ENCODE measurements at regions not wholly inside any gene's neighbourhood (a gene's known extent, or its start where the extent isn't known, plus 50 kb on each side); places are given as distances from the start of the nearest gene placed in this dataset.

- no peak overlapping the region for H3K9ac ChIP-seq (ENCODE audit: low read depth, low read length)
- H3K4me3 ChIP-seq (ENCODE audit: low read depth, low read length), result no peak overlapping the region
- H3K27me3 ChIP-seq (ENCODE audit: control insufficient read depth, insufficient read depth, low read length), result no peaks in the 10 kb centered on the region
- H3K4me1 ChIP-seq (ENCODE audit: control insufficient read depth, insufficient read depth, low read length), result peaks cover 14% of the 10 kb centered on the region
- H3K27ac ChIP-seq (ENCODE audit: low read depth, low read length), result no peak overlapping the region
- no peaks in the 10 kb centered on the region for H3K9me3 ChIP-seq (ENCODE audit: control insufficient read depth, insufficient read depth, low read length)
- H3K36me3 ChIP-seq (ENCODE audit: control insufficient read depth, insufficient read depth, low read length), result no peaks in the 10 kb centered on the region
Measured at GRCh38 chr14:58697930-58698642, 60.3 kb downstream of the DACT1 start.

GRCh38 chr14:58699681-58700205 is 62.0 kb downstream of the DACT1 start:
- Histone ChIP-seq H3K9ac (ENCODE audit: low read depth, low read length) (no peak overlapping the region), H3K27me3 (ENCODE audit: control insufficient read depth, insufficient read depth, low read length) (no peaks in the 10 kb centered on the region), H3K4me1 (ENCODE audit: control insufficient read depth, insufficient read depth, low read length) (peaks cover 12% of the 10 kb centered on the region), H3K36me3 (ENCODE audit: control insufficient read depth, insufficient read depth, low read length) (no peaks in the 10 kb centered on the region), H3K9me3 (ENCODE audit: control insufficient read depth, insufficient read depth, low read length) (no peaks in the 10 kb centered on the region), H3K4me3 (ENCODE audit: low read depth, low read length) (no peak overlapping the region), H3K27ac (ENCODE audit: low read depth, low read length) (no peak overlapping the region)

GRCh38 chr14:58701156-58701555 is 63.4 kb downstream of the DACT1 start:
- no peaks in the 10 kb centered on the region for H3K27me3 ChIP-seq (ENCODE audit: control insufficient read depth, insufficient read depth, low read length)

GRCh38 chr14:58701604-58702003 is 63.8 kb downstream of the DACT1 start:
- Histone ChIP-seq H3K9ac (ENCODE audit: low read depth, low read length) (no peak overlapping the region), H3K4me1 (ENCODE audit: control insufficient read depth, insufficient read depth, low read length) (peaks cover 10% of the 10 kb centered on the region), H3K27me3 (ENCODE audit: control insufficient read depth, insufficient read depth, low read length) (no peaks in the 10 kb centered on the region), H3K36me3 (ENCODE audit: control insufficient read depth, insufficient read depth, low read length) (no peaks in the 10 kb centered on the region), H3K4me3 (ENCODE audit: low read depth, low read length) (no peak overlapping the region), H3K27ac (ENCODE audit: low read depth, low read length) (no peak overlapping the region), H3K9me3 (ENCODE audit: control insufficient read depth, insufficient read depth, low read length) (no peaks in the 10 kb centered on the region)

More at GRCh38 chr14:58701156-58701555, 63.4 kb downstream of the DACT1 start:
- H3K4me3 ChIP-seq (ENCODE audit: low read depth, low read length), result no peak overlapping the region
- H3K27ac ChIP-seq (ENCODE audit: low read depth, low read length), result no peak overlapping the region
- H3K9ac ChIP-seq (ENCODE audit: low read depth, low read length), result no peak overlapping the region
- no peaks in the 10 kb centered on the region for H3K36me3 ChIP-seq (ENCODE audit: control insufficient read depth, insufficient read depth, low read length)
- H3K9me3 ChIP-seq (ENCODE audit: control insufficient read depth, insufficient read depth, low read length), result no peaks in the 10 kb centered on the region
- peaks cover 10% of the 10 kb centered on the region for H3K4me1 ChIP-seq (ENCODE audit: control insufficient read depth, insufficient read depth, low read length)

GRCh38 chr14:58702441-58703160 is 64.8 kb downstream of the DACT1 start:
- H3K27ac ChIP-seq (ENCODE audit: low read depth, low read length), result no peak overlapping the region
- no peaks in the 10 kb centered on the region for H3K27me3 ChIP-seq (ENCODE audit: control insufficient read depth, insufficient read depth, low read length)
- no peaks in the 10 kb centered on the region for H3K9me3 ChIP-seq (ENCODE audit: control insufficient read depth, insufficient read depth, low read length)
- H3K9ac ChIP-seq (ENCODE audit: low read depth, low read length), result no peak overlapping the region
- H3K4me3 ChIP-seq (ENCODE audit: low read depth, low read length), result no peak overlapping the region
- H3K4me1 ChIP-seq (ENCODE audit: control insufficient read depth, insufficient read depth, low read length), result peaks cover 5% of the 10 kb centered on the region
- no peaks in the 10 kb centered on the region for H3K36me3 ChIP-seq (ENCODE audit: control insufficient read depth, insufficient read depth, low read length)

DNA sequence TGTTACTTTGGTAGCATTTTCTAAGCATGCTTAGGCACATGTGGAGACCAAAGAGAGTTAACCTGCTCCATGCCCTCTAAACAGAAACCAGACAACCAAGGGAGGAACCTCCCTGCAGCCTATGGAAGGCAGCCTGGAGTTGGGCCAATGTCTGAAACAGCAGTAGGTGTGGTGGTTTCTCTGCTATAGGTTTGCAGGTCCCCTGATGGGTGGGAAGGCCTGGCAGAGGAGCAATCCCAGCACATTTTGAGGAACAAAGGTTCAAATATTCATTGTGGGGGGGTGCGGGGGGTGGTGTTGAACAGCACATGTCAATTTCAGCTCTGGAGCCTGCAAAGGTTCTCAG is 65.4 kb downstream of the DACT1 start:
- no peak overlapping the region for H3K9ac ChIP-seq (ENCODE audit: low read depth, low read length)
- no peaks in the 10 kb centered on the region for H3K4me1 ChIP-seq (ENCODE audit: control insufficient read depth, insufficient read depth, low read length)
- H3K4me3 ChIP-seq (ENCODE audit: low read depth, low read length), result no peak overlapping the region
- H3K9me3 ChIP-seq (ENCODE audit: control insufficient read depth, insufficient read depth, low read length), result no peaks in the 10 kb centered on the region
- H3K36me3 ChIP-seq (ENCODE audit: control insufficient read depth, insufficient read depth, low read length), result no peaks in the 10 kb centered on the region
- H3K27me3 ChIP-seq (ENCODE audit: control insufficient read depth, insufficient read depth, low read length), result no peaks in the 10 kb centered on the region
- H3K27ac ChIP-seq (ENCODE audit: low read depth, low read length), result no peak overlapping the region

- Histone ChIP-seq H3K4me3 (ENCODE audit: low read depth, low read length) (no peak overlapping the region), H3K27ac (ENCODE audit: low read depth, low read length) (no peak overlapping the region), H3K9ac (ENCODE audit: low read depth, low read length) (no peak overlapping the region), H3K27me3 (ENCODE audit: control insufficient read depth, insufficient read depth, low read length) (no peaks in the 10 kb centered on the region), H3K4me1 (ENCODE audit: control insufficient read depth, insufficient read depth, low read length) (peaks cover 7% of the 10 kb centered on the region), H3K9me3 (ENCODE audit: control insufficient read depth, insufficient read depth, low read length) (no peaks in the 10 kb centered on the region), H3K36me3 (ENCODE audit: control insufficient read depth, insufficient read depth, low read length) (no peaks in the 10 kb centered on the region)
Measured at GRCh38 chr14:58705066-58705465, 67.3 kb downstream of the DACT1 start.

DNA sequence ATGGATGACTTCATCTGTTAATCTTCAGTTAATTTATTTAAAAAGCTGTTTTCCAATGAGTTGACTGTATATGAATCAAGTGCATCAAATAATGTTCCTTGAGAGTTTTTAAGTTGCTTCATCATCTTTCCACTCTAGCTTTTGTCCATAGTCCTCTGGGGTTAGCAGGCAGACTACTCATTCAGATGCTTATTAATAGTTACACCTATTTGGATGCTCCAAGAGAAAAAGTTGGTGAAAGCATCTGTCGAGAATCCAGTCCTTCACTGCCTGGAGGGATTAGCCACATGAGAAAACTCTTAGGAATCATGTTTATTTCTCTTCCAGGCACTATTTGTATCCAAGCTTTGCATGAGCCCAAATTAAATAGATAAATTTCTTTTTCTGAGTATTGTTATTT is 70.2 kb downstream of the DACT1 start:
- peaks cover 11% of the 10 kb centered on the region for H3K4me1 ChIP-seq (ENCODE audit: control insufficient read depth, insufficient read depth, low read length)
- H3K27me3 ChIP-seq (ENCODE audit: control insufficient read depth, insufficient read depth, low read length), result no peaks in the 10 kb centered on the region
- no peak overlapping the region for H3K9ac ChIP-seq (ENCODE audit: low read depth, low read length)
- H3K36me3 ChIP-seq (ENCODE audit: control insufficient read depth, insufficient read depth, low read length), result no peaks in the 10 kb centered on the region
- H3K9me3 ChIP-seq (ENCODE audit: control insufficient read depth, insufficient read depth, low read length), result no peaks in the 10 kb centered on the region
- no peak overlapping the region for H3K4me3 ChIP-seq (ENCODE audit: low read depth, low read length)
- H3K27ac ChIP-seq (ENCODE audit: low read depth, low read length), result no peak overlapping the region

GRCh38 chr14:58709949-58710348 is 72.2 kb downstream of the DACT1 start:
- peaks cover 11% of the 10 kb centered on the region for H3K4me1 ChIP-seq (ENCODE audit: control insufficient read depth, insufficient read depth, low read length)
- H3K27ac ChIP-seq (ENCODE audit: low read depth, low read length), result no peak overlapping the region
- H3K4me3 ChIP-seq (ENCODE audit: low read depth, low read length), result no peak overlapping the region
- no peaks in the 10 kb centered on the region for H3K9me3 ChIP-seq (ENCODE audit: control insufficient read depth, insufficient read depth, low read length)
- no peaks in the 10 kb centered on the region for H3K36me3 ChIP-seq (ENCODE audit: control insufficient read depth, insufficient read depth, low read length)
- H3K9ac ChIP-seq (ENCODE audit: low read depth, low read length), result no peak overlapping the region
- H3K27me3 ChIP-seq (ENCODE audit: control insufficient read depth, insufficient read depth, low read length), result no peaks in the 10 kb centered on the region

- H3K4me1 ChIP-seq (ENCODE audit: control insufficient read depth, insufficient read depth, low read length), result peaks cover 11% of the 10 kb centered on the region
- H3K27me3 ChIP-seq (ENCODE audit: control insufficient read depth, insufficient read depth, low read length), result no peaks in the 10 kb centered on the region
- no peaks in the 10 kb centered on the region for H3K9me3 ChIP-seq (ENCODE audit: control insufficient read depth, insufficient read depth, low read length)
- H3K36me3 ChIP-seq (ENCODE audit: control insufficient read depth, insufficient read depth, low read length), result no peaks in the 10 kb centered on the region
- no peak overlapping the region for H3K27ac ChIP-seq (ENCODE audit: low read depth, low read length)
- no peak overlapping the region for H3K9ac ChIP-seq (ENCODE audit: low read depth, low read length)
- no peak overlapping the region for H3K4me3 ChIP-seq (ENCODE audit: low read depth, low read length)
Measured at GRCh38 chr14:58711382-58711781, 73.6 kb downstream of the DACT1 start.

DNA sequence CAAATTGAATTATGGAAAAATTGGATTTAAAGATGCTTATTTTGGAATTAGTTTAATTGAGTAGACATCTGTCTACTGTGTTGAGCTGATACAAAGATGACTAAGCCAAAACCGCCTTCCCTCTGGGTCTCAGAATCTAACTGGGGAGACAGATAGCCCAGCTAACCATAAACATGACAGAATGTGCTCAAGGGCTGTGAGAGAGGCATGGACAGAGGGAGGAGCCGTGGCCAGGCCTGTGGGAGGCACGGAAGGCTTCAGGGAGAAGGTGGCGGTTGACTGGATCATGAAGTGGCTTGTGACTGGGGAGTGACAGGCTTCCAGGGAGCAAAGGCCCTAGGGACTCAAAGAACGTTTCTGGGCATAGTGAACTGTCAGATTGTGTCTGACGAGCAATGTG is 74.6 kb downstream of the DACT1 start:
- no peak overlapping the region for H3K4me3 ChIP-seq (ENCODE audit: low read depth, low read length)
- no peaks in the 10 kb centered on the region for H3K36me3 ChIP-seq (ENCODE audit: control insufficient read depth, insufficient read depth, low read length)
- H3K9me3 ChIP-seq (ENCODE audit: control insufficient read depth, insufficient read depth, low read length), result no peaks in the 10 kb centered on the region
- H3K4me1 ChIP-seq (ENCODE audit: control insufficient read depth, insufficient read depth, low read length), result peaks cover 11% of the 10 kb centered on the region
- no peaks in the 10 kb centered on the region for H3K27me3 ChIP-seq (ENCODE audit: control insufficient read depth, insufficient read depth, low read length)
- no peak overlapping the region for H3K9ac ChIP-seq (ENCODE audit: low read depth, low read length)
- no peak overlapping the region for H3K27ac ChIP-seq (ENCODE audit: low read depth, low read length)

All from HUES48 (cell line).